GM23248 (cell line): ENCODE measurements at regions not wholly inside any gene's neighbourhood (a gene's known extent, or its start where the extent isn't known, plus 50 kb on each side); places are given as distances from the start of the nearest gene placed in this dataset.

Source experiments
- EZH2 ChIP-seq: fragments of 200-600 bp; sonication (generic); IDR thresholded peaks from 2 replicates; pipeline ENCODE4 v1.6.1; 2018; ENCODE audit warnings: antibody characterized with exemption, mild to moderate bottlenecking; ENCODE audit not compliant: insufficient read depth, poor library complexity, severe bottlenecking
- EZH2phosphoT487 ChIP-seq: fragments of 200-600 bp; sonication (generic); IDR thresholded peaks from 2 replicates; pipeline ENCODE4 v1.6.1; 2018; ENCODE audit warnings: antibody characterized with exemption, moderate library complexity, mild to moderate bottlenecking, low read depth; ENCODE audit not compliant: insufficient read depth

DNA sequence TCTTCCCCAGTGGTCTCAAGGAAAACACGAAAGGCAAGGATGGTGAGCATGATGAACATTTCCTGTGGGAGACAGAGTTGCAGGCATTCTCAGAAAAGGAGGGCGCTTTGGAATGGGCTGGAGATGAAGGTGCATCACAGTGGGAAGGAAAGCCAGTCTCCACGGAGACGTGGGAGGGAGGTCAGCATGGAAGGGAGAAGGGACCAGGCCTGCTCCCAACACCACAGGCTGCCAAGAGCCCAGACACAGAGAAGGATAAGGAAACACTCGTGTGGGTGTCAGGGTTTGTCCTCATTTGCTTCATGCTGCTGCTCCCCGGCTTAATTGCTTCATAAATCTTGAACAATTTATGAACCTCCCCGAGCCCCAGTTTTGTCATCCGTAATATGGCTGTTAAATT, 231.5 kb upstream of the ZNF32 start:
- TF ChIP-seq EZH2 (no peak), EZH2phosphoT487 (no peak)
